ENCODE measurements at regions not wholly inside any gene's neighbourhood (a gene's known extent, or its start where the extent isn't known, plus 50 kb on each side); places are given as distances from the start of the nearest gene placed in this dataset.

GRCh38 chr1:191698246-191698645, 460.0 kb upstream of the RGS18 start:
- no peak for TF ChIP-seq BRCA1 (IDR thresholded peaks at IDR 0.05; ENCODE audit: low read depth, low read length)
- TF ChIP-seq EP300 (IDR thresholded peaks at IDR 0.05; ENCODE audit: borderline replicate concordance in 1 of 2, control insufficient read depth in 1 of 2, low read depth in 2 of 2, low read length in 2 of 2), result no peak
- TF ChIP-seq ETV6 (conservative IDR thresholded peaks at IDR 0.05 in 1 of 2, IDR thresholded peaks at IDR 0.05 in 1 of 2; ENCODE audit: borderline replicate concordance in 1 of 2, low read depth in 1 of 2), result no peak
- TF ChIP-seq SREBF1 (IDR thresholded peaks at IDR 0.05; ENCODE audit: low read length), result no peak
- TF ChIP-seq MYC (IDR thresholded peaks at IDR 0.05; ENCODE audit: insufficient read depth, insufficient read length, insufficient replicate concordance, low read length, severe bottlenecking), result no peak

All from GM12878 (cell line).